ENCODE measurements at regions not wholly inside any gene's neighbourhood (a gene's known extent, or its start where the extent isn't known, plus 50 kb on each side); places are given as distances from the start of the nearest gene placed in this dataset.

DNA sequence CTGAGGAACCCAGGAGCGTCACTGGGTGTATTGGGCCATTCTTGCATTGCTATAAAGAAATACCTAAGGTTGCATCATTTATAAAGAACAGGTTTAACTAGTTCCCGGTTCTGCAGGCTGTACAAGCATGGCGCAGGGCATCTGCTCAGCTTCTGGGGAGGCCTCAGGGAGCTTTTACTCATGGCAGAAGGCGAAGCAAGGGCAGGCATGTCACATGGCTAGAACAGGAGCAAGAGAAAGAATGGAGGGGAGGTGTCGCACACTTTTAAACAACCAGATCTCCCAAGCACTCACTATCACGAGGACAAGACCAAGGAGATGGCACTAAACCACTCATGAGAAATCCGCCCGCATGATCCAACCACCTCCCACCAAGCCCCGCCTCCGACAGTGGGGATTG is 65.2 kb downstream of the PSMG1 start:
- no peak for DNase-seq (ENCODE audit: low read depth in 1 of 2, low spot score in 1 of 2)
- Histone ChIP-seq H3K27me3 (ENCODE audit: insufficient read depth, poor library complexity, severe bottlenecking) (no peaks in the 10 kb centered on the region), H3K27ac (replicated peaks) (no peak overlapping the region), H3K4me3 (replicated peaks; ENCODE audit: insufficient read depth, low read length) (no peak overlapping the region)
- TF ChIP-seq SPI1 (IDR thresholded peaks at IDR 0.05; ENCODE audit: borderline replicate concordance, low read depth) (no peak), POLR2AphosphoS5 (IDR thresholded peaks at IDR 0.05; ENCODE audit: low read depth) (no peak), GABPA (IDR thresholded peaks at IDR 0.05; ENCODE audit: low read depth) (no peak)
- TF ChIP-seq, protein P1, sequence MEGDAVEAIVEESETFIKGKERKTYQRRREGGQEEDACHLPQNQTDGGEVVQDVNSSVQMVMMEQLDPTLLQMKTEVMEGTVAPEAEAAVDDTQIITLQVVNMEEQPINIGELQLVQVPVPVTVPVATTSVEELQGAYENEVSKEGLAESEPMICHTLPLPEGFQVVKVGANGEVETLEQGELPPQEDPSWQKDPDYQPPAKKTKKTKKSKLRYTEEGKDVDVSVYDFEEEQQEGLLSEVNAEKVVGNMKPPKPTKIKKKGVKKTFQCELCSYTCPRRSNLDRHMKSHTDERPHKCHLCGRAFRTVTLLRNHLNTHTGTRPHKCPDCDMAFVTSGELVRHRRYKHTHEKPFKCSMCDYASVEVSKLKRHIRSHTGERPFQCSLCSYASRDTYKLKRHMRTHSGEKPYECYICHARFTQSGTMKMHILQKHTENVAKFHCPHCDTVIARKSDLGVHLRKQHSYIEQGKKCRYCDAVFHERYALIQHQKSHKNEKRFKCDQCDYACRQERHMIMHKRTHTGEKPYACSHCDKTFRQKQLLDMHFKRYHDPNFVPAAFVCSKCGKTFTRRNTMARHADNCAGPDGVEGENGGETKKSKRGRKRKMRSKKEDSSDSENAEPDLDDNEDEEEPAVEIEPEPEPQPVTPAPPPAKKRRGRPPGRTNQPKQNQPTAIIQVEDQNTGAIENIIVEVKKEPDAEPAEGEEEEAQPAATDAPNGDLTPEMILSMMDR (IDR thresholded peaks at IDR 0.05; ENCODE audit: insufficient read depth, low read length) = no peak
- TF ChIP-seq, protein P2, sequence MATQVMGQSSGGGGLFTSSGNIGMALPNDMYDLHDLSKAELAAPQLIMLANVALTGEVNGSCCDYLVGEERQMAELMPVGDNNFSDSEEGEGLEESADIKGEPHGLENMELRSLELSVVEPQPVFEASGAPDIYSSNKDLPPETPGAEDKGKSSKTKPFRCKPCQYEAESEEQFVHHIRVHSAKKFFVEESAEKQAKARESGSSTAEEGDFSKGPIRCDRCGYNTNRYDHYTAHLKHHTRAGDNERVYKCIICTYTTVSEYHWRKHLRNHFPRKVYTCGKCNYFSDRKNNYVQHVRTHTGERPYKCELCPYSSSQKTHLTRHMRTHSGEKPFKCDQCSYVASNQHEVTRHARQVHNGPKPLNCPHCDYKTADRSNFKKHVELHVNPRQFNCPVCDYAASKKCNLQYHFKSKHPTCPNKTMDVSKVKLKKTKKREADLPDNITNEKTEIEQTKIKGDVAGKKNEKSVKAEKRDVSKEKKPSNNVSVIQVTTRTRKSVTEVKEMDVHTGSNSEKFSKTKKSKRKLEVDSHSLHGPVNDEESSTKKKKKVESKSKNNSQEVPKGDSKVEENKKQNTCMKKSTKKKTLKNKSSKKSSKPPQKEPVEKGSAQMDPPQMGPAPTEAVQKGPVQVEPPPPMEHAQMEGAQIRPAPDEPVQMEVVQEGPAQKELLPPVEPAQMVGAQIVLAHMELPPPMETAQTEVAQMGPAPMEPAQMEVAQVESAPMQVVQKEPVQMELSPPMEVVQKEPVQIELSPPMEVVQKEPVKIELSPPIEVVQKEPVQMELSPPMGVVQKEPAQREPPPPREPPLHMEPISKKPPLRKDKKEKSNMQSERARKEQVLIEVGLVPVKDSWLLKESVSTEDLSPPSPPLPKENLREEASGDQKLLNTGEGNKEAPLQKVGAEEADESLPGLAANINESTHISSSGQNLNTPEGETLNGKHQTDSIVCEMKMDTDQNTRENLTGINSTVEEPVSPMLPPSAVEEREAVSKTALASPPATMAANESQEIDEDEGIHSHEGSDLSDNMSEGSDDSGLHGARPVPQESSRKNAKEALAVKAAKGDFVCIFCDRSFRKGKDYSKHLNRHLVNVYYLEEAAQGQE (IDR thresholded peaks at IDR 0.05; ENCODE audit: insufficient replicate concordance, low read depth) = no peak

DNA sequence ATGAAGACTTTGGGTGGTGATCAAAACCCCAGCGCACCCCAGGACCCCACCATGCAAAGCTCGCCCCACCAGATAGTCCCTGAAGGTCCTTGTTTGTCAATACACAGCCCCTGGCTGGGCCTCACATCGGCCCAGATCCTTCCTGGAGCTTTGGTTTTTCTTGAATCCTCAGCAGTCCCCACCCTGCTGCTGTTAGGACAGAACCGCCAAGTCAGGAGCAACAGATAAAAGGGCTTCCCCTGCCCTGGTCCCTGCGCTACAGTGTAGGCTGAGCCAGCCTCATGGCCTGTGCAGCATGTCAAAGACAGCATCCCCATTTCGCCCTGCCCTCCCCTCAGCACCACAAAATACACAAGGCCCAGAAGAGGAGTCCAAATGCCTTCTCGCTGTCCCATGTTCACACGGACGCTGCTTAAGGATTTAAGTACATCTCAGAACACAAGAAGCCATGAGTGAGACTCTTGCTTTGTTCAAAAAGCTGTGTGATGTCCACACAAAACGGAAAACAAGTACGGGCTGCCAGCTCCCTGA is 65.7 kb downstream of the PSMG1 start:
- TF ChIP-seq GABPA (IDR thresholded peaks at IDR 0.05; ENCODE audit: low read depth) = no peak
- TF ChIP-seq, protein P1 (IDR thresholded peaks at IDR 0.05; ENCODE audit: insufficient read depth, low read length) = no peak
- no peak for TF ChIP-seq POLR2AphosphoS5 (IDR thresholded peaks at IDR 0.05; ENCODE audit: low read depth)
- no peak for TF ChIP-seq SPI1 (IDR thresholded peaks at IDR 0.05; ENCODE audit: borderline replicate concordance, low read depth)
- TF ChIP-seq, protein P2 (IDR thresholded peaks at IDR 0.05; ENCODE audit: insufficient replicate concordance, low read depth) = no peak
- Histone ChIP-seq H3K27me3 (ENCODE audit: insufficient read depth, poor library complexity, severe bottlenecking) (no peaks in the 10 kb centered on the region), H3K27ac (replicated peaks) (no peak overlapping the region), H3K4me3 (replicated peaks; ENCODE audit: insufficient read depth, low read length) (no peak overlapping the region)
- DNase-seq (ENCODE audit: low read depth in 1 of 2, low spot score in 1 of 2) = no peak

DNA sequence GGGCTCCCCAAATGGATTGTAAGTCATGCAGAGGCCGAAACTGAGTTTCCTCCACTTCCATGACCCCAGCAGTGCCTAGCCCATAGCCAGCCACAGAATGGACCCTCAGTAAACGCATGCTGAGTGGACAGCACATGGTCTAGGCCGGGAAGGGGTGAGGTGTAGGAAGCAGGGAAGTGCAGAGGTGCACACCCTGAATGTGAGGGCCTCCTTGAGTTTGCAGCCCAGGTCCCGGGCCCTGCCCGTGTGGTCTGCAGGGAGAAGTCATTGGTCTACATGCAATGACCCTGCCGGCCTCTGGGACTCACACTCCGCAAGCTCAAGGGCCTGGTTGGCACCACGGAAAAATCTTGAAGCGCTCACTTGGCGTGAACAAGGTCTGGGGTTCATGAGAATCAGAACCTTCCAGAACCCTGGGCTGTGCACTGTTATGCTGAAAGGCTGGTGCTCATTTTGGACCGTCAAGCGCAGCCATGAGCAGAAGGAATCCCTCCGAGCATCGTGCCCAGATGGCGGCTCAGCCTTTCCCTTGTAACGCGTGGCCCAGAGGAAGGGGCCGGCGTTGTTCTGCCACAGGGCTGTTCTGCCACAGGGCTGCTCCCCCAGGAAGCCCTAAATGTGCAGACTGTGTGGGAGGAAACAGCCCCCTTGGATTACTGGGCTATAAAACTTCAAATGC is 66.4 kb downstream of the PSMG1 start:
- TF ChIP-seq, protein P2 (IDR thresholded peaks at IDR 0.05; ENCODE audit: insufficient replicate concordance, low read depth) = no peak
- TF ChIP-seq SPI1 (IDR thresholded peaks at IDR 0.05; ENCODE audit: borderline replicate concordance, low read depth) = no peak
- no peak for TF ChIP-seq GABPA (IDR thresholded peaks at IDR 0.05; ENCODE audit: low read depth)
- TF ChIP-seq, protein P1 (IDR thresholded peaks at IDR 0.05; ENCODE audit: insufficient read depth, low read length) = no peak
- DNase-seq (ENCODE audit: low read depth in 1 of 2, low spot score in 1 of 2) = no peak
- Histone ChIP-seq H3K27me3 (ENCODE audit: insufficient read depth, poor library complexity, severe bottlenecking) (no peaks in the 10 kb centered on the region), H3K4me3 (replicated peaks; ENCODE audit: insufficient read depth, low read length) (no peak overlapping the region), H3K27ac (replicated peaks) (no peak overlapping the region)

Data from HL-60 (cell line).